H1 (cell line): ENCODE measurements at regions not wholly inside any gene's neighbourhood (a gene's known extent, or its start where the extent isn't known, plus 50 kb on each side); places are given as distances from the start of the nearest gene placed in this dataset.

ENCODE experiments used
- CTCF ChIA-PET: fragments of 300-600 bp; sonication (Branson Sonifier 250); formaldehyde crosslinking; loops from one replicate; lab custom pipeline; 2021; ENCODE audit not compliant: partially characterized antibody; lab: Charles Lee
- POLR2A ChIA-PET: fragments of 300-600 bp; sonication (Branson Sonifier 250); formaldehyde crosslinking; loops from one replicate; lab custom pipeline; 2021; ENCODE audit warnings: inconsistent platforms; ENCODE audit not compliant: partially characterized antibody; lab: Charles Lee
- DNase-seq, 2 experiments: peaks; one replicate each; pipeline versions ENCODE4 v3.0.0 to v3.0.0-alpha.2; 2010 to 2022; ENCODE audit warnings: low spot score in 2 of 2, low read depth in 1 of 2, mixed read lengths in 1 of 2
- FAIRE-seq: peaks from 2 replicates; lab custom pipeline; 2011; peaks lifted over from hg19 to GRCh38; lab: Jason Lieb, UNC
- H2AFZ ChIP-seq: 2 replicates; pipeline ENCODE4 v1.8.1; 2012; ENCODE audit warnings: low read length, inconsistent platforms
- H2AK5ac ChIP-seq: 2 replicates; pipeline ENCODE4 v1.6.1; 2013; ENCODE audit warnings: low read depth, low read length
- H2BK120ac ChIP-seq: replicated peaks from 2 replicates; pipeline ENCODE3; 2013; ENCODE audit warnings: low read depth, low read length, inconsistent platforms
- H2BK12ac ChIP-seq: 2 replicates; pipeline ENCODE4 v1.6.1; 2013; ENCODE audit warnings: low read depth, low read length
- H2BK15ac ChIP-seq: 2 replicates; pipeline ENCODE4 v1.6.1; 2013; ENCODE audit warnings: low read length
- H2BK20ac ChIP-seq: 2 replicates; pipeline ENCODE4 v1.6.1; 2013; ENCODE audit warnings: low read length
- H2BK5ac ChIP-seq: 2 replicates; pipeline ENCODE4 v1.6.1; 2013; ENCODE audit warnings: low read depth, low read length
- H3K14ac ChIP-seq: 2 replicates; pipeline ENCODE4 v1.6.1; 2013; ENCODE audit warnings: inconsistent platforms; ENCODE audit not compliant: insufficient read length
- H3K18ac ChIP-seq: 2 replicates; pipeline ENCODE4 v1.6.1; 2013; ENCODE audit warnings: low read length; ENCODE audit errors: extremely low read depth
- H3K23ac ChIP-seq: 2 replicates; pipeline ENCODE4 v1.6.1; 2013; ENCODE audit warnings: inconsistent platforms; ENCODE audit not compliant: insufficient read length
- H3K23me2 ChIP-seq: 2 replicates; pipeline ENCODE4 v1.6.1; 2013; ENCODE audit warnings: low read depth, low read length
- H3K27ac ChIP-seq: 2 replicates; pipeline ENCODE4 v1.6.1; 2011; ENCODE audit warnings: low read depth, low read length, inconsistent platforms
- H3K27me3 ChIP-seq, 4 experiments: replicated peaks in 1 of 4; 1 replicate in 1 of 4; 2 replicates in 3 of 4; pipeline versions ENCODE4 v1.6.1 to v1.8.1; 2011 to 2013; ENCODE audit warnings: low read length in 3 of 4, mild to moderate bottlenecking in 3 of 4, inconsistent platforms in 2 of 4, mixed read lengths in 2 of 4, moderate library complexity in 1 of 4; ENCODE audit not compliant: control insufficient read depth in 3 of 4, insufficient read depth in 3 of 4; ENCODE audit errors: extremely low read depth in 1 of 4
- H3K36me3 ChIP-seq, 4 experiments: 2 replicates each; pipeline versions ENCODE4 v1.6.1 to v1.8.1; 2011 to 2013; ENCODE audit warnings: mild to moderate bottlenecking in 4 of 4, low read length in 3 of 4, moderate library complexity in 2 of 4, control low read depth in 1 of 4, inconsistent platforms in 1 of 4; ENCODE audit not compliant: insufficient read depth in 4 of 4, control insufficient read depth in 2 of 4
- H3K4ac ChIP-seq: replicated peaks from 2 replicates; pipeline ENCODE3; 2013; ENCODE audit warnings: low read length, low read depth, mixed read lengths, inconsistent platforms; ENCODE audit not compliant: insufficient read length
- H3K4me1 ChIP-seq, 4 experiments: replicated peaks in 1 of 4; 1 replicate in 1 of 4; 2 replicates in 3 of 4; pipeline versions ENCODE4 v1.6.1 to v1.8.1; 2011 to 2013; ENCODE audit warnings: low read length in 3 of 4, inconsistent platforms in 2 of 4, mixed read lengths in 1 of 4; ENCODE audit not compliant: insufficient read depth in 4 of 4, control insufficient read depth in 3 of 4
- H3K4me2 ChIP-seq, 2 experiments: 2 replicates each; pipeline versions ENCODE4 v1.6.1 to v1.8.1; 2011 to 2013; ENCODE audit warnings: low read depth in 2 of 2, low read length in 2 of 2, control low read depth in 1 of 2, inconsistent platforms in 1 of 2, mild to moderate bottlenecking in 1 of 2; ENCODE audit not compliant: insufficient read depth in 1 of 2
- H3K4me3 ChIP-seq, 4 experiments: fragments of 200-600, 300-600 bp in 1 of 4; sonication (generic), shearing (Covaris generic), sonication (Bioruptor Twin) in 1 of 4; 2 replicates each; pipeline versions ENCODE4 v1.5.1 to v1.8.1; 2011 to 2016; ENCODE audit warnings: low read length in 4 of 4, low read depth in 3 of 4, control low read depth in 2 of 4, inconsistent platforms in 2 of 4, mild to moderate bottlenecking in 2 of 4, mixed read lengths in 1 of 4, moderate library complexity in 1 of 4; ENCODE audit not compliant: insufficient read depth in 2 of 4; ENCODE audit errors: extremely low read depth in 1 of 4
- H3K56ac ChIP-seq: replicated peaks from 2 replicates; pipeline ENCODE3; 2013; ENCODE audit warnings: low read depth, mild to moderate bottlenecking, mixed read lengths, low read length, inconsistent platforms; ENCODE audit not compliant: insufficient read length
- H3K79me1 ChIP-seq: 2 replicates; pipeline ENCODE4 v1.6.1; 2013; ENCODE audit warnings: low read depth, low read length, control low read depth
- H3K79me2 ChIP-seq, 2 experiments: 2 replicates each; pipeline versions ENCODE4 v1.6.1 to v1.8.1; 2012 to 2013; ENCODE audit warnings: low read length in 2 of 2, mild to moderate bottlenecking in 2 of 2, inconsistent platforms in 1 of 2; ENCODE audit not compliant: insufficient read depth in 2 of 2, control insufficient read depth in 1 of 2
- H3K9ac ChIP-seq, 4 experiments: replicated peaks in 1 of 4; 1 replicate in 1 of 4; 2 replicates in 3 of 4; pipeline versions ENCODE4 v1.6.1 to v1.8.1; 2011 to 2013; ENCODE audit warnings: low read depth in 3 of 4, low read length in 3 of 4, control low read depth in 2 of 4, mild to moderate bottlenecking in 2 of 4, moderate library complexity in 2 of 4, inconsistent platforms in 1 of 4; ENCODE audit errors: extremely low read depth in 1 of 4
- H3K9me3 ChIP-seq, 2 experiments: 2 replicates each; pipeline versions ENCODE4 v1.6.1 to v1.8.1; 2012 to 2013; ENCODE audit warnings: mild to moderate bottlenecking in 2 of 2, moderate library complexity in 2 of 2, control low read depth in 1 of 2, inconsistent platforms in 1 of 2, low read depth in 1 of 2, low read length in 1 of 2, mixed read lengths in 1 of 2; ENCODE audit not compliant: insufficient read depth in 2 of 2
- H4K20me1 ChIP-seq, 2 experiments: replicated peaks in 1 of 2; 2 replicates each; pipeline versions ENCODE3 to v1.8.1; 2011 to 2013; ENCODE audit warnings: inconsistent platforms in 2 of 2, low read length in 2 of 2, mild to moderate bottlenecking in 1 of 2; ENCODE audit not compliant: insufficient read depth in 2 of 2, control insufficient read depth in 1 of 2
- H4K5ac ChIP-seq: 2 replicates; pipeline ENCODE4 v1.6.1; 2013; ENCODE audit warnings: low read length, low read depth, mixed read lengths, inconsistent platforms; ENCODE audit not compliant: insufficient read length
- H4K8ac ChIP-seq: 2 replicates; pipeline ENCODE4 v1.8.0; 2013; ENCODE audit warnings: mild to moderate bottlenecking, moderate library complexity, low read length, inconsistent platforms; ENCODE audit not compliant: insufficient read depth; ENCODE audit errors: extremely low read depth
- H4K91ac ChIP-seq: replicated peaks from 2 replicates; pipeline ENCODE3; 2013; ENCODE audit warnings: low read length, mixed read lengths, inconsistent platforms; ENCODE audit not compliant: insufficient read length
- GTF2F1 ChIP-seq: IDR thresholded peaks from 2 replicates; pipeline ENCODE4 v1.6.1; 2012; ENCODE audit warnings: low read depth, low read length, improper control_type of control experiment, borderline replicate concordance
- HDAC6 ChIP-seq: IDR thresholded peaks from one replicate; pipeline ENCODE4 v1.7.1; 2012; ENCODE audit warnings: low read depth, mild to moderate bottlenecking, inconsistent platforms, low read length, moderate library complexity
- KDM1A ChIP-seq: fragments of 200-600, 300-600 bp; sonication (generic); IDR thresholded peaks from 2 replicates; pipeline ENCODE4 v1.7.1; 2016; ENCODE audit warnings: mild to moderate bottlenecking, low read length, borderline replicate concordance
- NRF1 ChIP-seq: IDR thresholded peaks from 2 replicates; pipeline ENCODE4 v1.6.1; 2011; ENCODE audit warnings: mild to moderate bottlenecking, low read depth, low read length, improper control_type of control experiment
- RAD21 ChIP-seq, 2 experiments: IDR thresholded peaks in 1 of 2; conservative IDR thresholded peaks in 1 of 2; 2 replicates each; pipeline ENCODE4 v1.6.1; 2011; ENCODE audit warnings: low read depth in 2 of 2, low read length in 2 of 2, improper control_type of control experiment in 1 of 2, inconsistent platforms in 1 of 2, mild to moderate bottlenecking in 1 of 2, moderate library complexity in 1 of 2
- ZNF274 ChIP-seq: IDR thresholded peaks from 2 replicates; pipeline ENCODE4 v1.7.0; 2012; ENCODE audit warnings: low read length, borderline replicate concordance; ENCODE audit errors: extremely low read depth
- WGBS, 2 experiments: shearing (Covaris generic) in 1 of 2; methylation state at CpG; one replicate each; pipeline versions ENCODE4 v1.1.6 to v1.1.7; 2013 to 2015; ENCODE audit warnings: low lambda C conversion rate in 2 of 2, mixed read lengths in 2 of 2, inconsistent platforms in 1 of 2, low coverage in 1 of 2, missing lambda C conversion rate in 1 of 2; ENCODE audit not compliant: insufficient replicate concordance in 2 of 2, insufficient coverage in 1 of 2, insufficient read length in 1 of 2; ENCODE audit errors: extremely low coverage in 1 of 2, missing lambda C conversion rate in 1 of 2; 5-methylcytosine and 5-hydroxymethylcytosine counted together
- TF ChIP-seq, protein P1 (sequence below), 3 experiments: IDR thresholded peaks; 1 replicate in 2 of 3; 2 replicates in 1 of 3; pipeline versions ENCODE4 v1.5.1 to v1.6.1; 2011; ENCODE audit warnings: low read length in 3 of 3, mild to moderate bottlenecking in 3 of 3, inconsistent platforms in 2 of 3, low read depth in 1 of 3, moderate library complexity in 1 of 3; ENCODE audit not compliant: insufficient read depth in 1 of 3; ENCODE audit errors: control extremely low read depth in 1 of 3

DNA sequence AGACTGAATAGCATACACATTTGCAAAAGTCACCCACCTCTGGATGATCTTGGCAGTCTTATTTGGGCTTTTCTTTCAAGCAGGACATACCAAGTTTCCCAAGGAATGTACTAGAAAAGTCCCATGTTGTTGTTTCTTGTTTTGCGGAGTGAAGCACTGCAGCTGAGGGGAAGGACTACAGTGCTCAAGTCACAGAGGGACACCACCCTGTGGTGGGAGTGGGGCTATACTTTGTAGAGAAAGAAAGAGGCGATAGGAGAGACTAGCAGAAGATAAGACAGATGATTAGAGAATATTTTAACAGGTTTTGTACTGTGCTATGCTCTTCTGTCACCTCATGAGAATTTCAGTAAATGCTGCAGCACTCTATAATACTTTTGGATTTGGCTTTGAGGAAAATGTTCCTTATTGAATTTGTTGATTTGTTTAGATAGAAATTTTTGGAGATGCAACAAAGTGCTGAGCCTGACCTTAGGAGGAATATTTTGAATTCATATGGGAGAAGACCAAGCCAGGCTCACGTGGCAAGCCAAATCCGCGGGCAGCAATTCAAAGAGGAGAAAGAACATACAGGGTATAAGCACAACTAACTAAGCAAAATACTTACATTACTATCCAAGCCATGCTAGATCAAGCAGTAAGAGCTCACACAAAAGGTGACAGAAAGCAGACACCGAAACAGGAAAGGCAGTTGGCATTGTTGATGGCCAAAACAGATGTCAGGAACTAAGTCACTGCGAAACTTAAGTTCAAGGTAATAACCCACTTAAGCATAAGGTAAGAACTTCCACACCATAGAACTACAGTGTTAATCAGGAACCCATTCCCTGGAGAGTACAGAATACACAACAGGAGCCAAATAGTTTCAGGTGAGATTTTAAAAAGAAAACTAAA is 280.3 kb upstream of the INTU start:
- H2BK15ac ChIP-seq, result no peak overlapping the region
- no peak overlapping the region for H3K4ac ChIP-seq
- no peaks in the 10 kb centered on the region for H3K9me3 ChIP-seq
- H3K9ac ChIP-seq, result no peak overlapping the region
- no peaks in the 10 kb centered on the region for H3K23me2 ChIP-seq
- no peak overlapping the region for H3K23ac ChIP-seq
- H3K18ac ChIP-seq, result no peak overlapping the region
- ChIA-PET POLR2A (no interaction called here), CTCF (interaction anchor here (0.7 to 1.0 kb wide), 3 partner anchors 8 to 713 kb away, joined by 3 read pairs; no protein-coding TSS in a partner anchor)
- H2AK5ac ChIP-seq, result no peak overlapping the region
- H2BK5ac ChIP-seq, result no peak overlapping the region
- FAIRE-seq (peak; percentile 28), DNase-seq (peak in 1 of 2 experiments; percentile 2)
- H3K79me2 ChIP-seq, result no peaks in the 10 kb centered on the region
- H4K20me1 ChIP-seq, result no peaks in the 10 kb centered on the region
- no peak overlapping the region for H2BK20ac ChIP-seq
- TF ChIP-seq NRF1 (no peak), RAD21 (IDR thresholded peaks at IDR 0.05 in 1 of 2, conservative IDR thresholded peaks at IDR 0.05 in 1 of 2; ENCODE audit: low read depth in 2 of 2, low read length in 2 of 2) (peak; percentile 52 to 60; a peak in 3 of 4 replicates), KDM1A (no peak), HDAC6 (no peak), ZNF274 (no peak), GTF2F1 (no peak)
- TF ChIP-seq, protein P1, sequence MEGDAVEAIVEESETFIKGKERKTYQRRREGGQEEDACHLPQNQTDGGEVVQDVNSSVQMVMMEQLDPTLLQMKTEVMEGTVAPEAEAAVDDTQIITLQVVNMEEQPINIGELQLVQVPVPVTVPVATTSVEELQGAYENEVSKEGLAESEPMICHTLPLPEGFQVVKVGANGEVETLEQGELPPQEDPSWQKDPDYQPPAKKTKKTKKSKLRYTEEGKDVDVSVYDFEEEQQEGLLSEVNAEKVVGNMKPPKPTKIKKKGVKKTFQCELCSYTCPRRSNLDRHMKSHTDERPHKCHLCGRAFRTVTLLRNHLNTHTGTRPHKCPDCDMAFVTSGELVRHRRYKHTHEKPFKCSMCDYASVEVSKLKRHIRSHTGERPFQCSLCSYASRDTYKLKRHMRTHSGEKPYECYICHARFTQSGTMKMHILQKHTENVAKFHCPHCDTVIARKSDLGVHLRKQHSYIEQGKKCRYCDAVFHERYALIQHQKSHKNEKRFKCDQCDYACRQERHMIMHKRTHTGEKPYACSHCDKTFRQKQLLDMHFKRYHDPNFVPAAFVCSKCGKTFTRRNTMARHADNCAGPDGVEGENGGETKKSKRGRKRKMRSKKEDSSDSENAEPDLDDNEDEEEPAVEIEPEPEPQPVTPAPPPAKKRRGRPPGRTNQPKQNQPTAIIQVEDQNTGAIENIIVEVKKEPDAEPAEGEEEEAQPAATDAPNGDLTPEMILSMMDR (IDR thresholded peaks at IDR 0.05; ENCODE audit: control extremely low read depth in 1 of 3, insufficient read depth in 1 of 3, low read depth in 1 of 3, low read length in 3 of 3), result peak; percentile 21 to 43 (median 31); a peak in 2 of 4 replicates
- H2BK12ac ChIP-seq, result no peak overlapping the region
- no peak overlapping the region for H3K14ac ChIP-seq
- no peaks in the 10 kb centered on the region for H3K4me1 ChIP-seq
- no peak overlapping the region for H4K8ac ChIP-seq
- no peak overlapping the region for H2BK120ac ChIP-seq
- 92% methylated on average over 7 of the region's 7 CpGs; no CpG with 5 or more reads in 1 of the 2 experiments for WGBS, 2 experiments
- H3K4me3 ChIP-seq, result no peak overlapping the region
- no peaks in the 10 kb centered on the region for H3K79me1 ChIP-seq
- H4K91ac ChIP-seq, result peak overlapping the region; percentile 35
- no peaks in the 10 kb centered on the region for H3K36me3 ChIP-seq
- no peak overlapping the region for H4K5ac ChIP-seq
- no peak overlapping the region for H3K4me2 ChIP-seq
- peaks cover 0 to 1% (median 0%) of the 10 kb centered on the region in 4 experiments; a peak in 1 of 7 replicates for H3K27me3 ChIP-seq
- H2AFZ ChIP-seq, result no peak overlapping the region
- H3K27ac ChIP-seq, result no peak overlapping the region
- H3K56ac ChIP-seq, result no peak overlapping the region
